ENCODE measurements at regions not wholly inside any gene's neighbourhood (a gene's known extent, or its start where the extent isn't known, plus 50 kb on each side); places are given as distances from the start of the nearest gene placed in this dataset.

- no peak overlapping the region for H2AK5ac ChIP-seq (ENCODE audit: low read depth, low read length)
- H3K4me2 ChIP-seq (ENCODE audit: low read depth, low read length) = no peak overlapping the region
- no peak overlapping the region for H2BK120ac ChIP-seq (ENCODE audit: low read depth, low read length)
- TF ChIP-seq MXI1 (IDR thresholded peaks at IDR 0.05; ENCODE audit: borderline replicate concordance, low read depth, low read length) = no peak
- no peak overlapping the region for H4K8ac ChIP-seq (ENCODE audit: low read depth in 2 of 2, low read length in 2 of 2)
- no peaks in the 10 kb centered on the region for H3K9me3 ChIP-seq (ENCODE audit: control insufficient read depth, insufficient read depth, low read length)
- H4K5ac ChIP-seq (ENCODE audit: low read depth, low read length) = no peak overlapping the region
- no peaks in the 10 kb centered on the region for H3K79me1 ChIP-seq (ENCODE audit: low read depth in 1 of 2, low read length in 2 of 2)
- no peak overlapping the region for H3K4me3 ChIP-seq (ENCODE audit: insufficient read depth, low read depth, low read length)
- H4K91ac ChIP-seq (ENCODE audit: insufficient read depth, low read depth, low read length) = no peak overlapping the region
- DNase-seq (no peak), ATAC-seq (ENCODE audit: low read depth) (no peak)
- H3K27ac ChIP-seq (ENCODE audit: insufficient read depth, low read length) = no peak overlapping the region
- H3K56ac ChIP-seq (ENCODE audit: extremely low read depth, insufficient read depth, low read length) = no peak overlapping the region
- H3K14ac ChIP-seq (replicated peaks; ENCODE audit: low read depth, low read length) = no peak overlapping the region
- no peak overlapping the region for H2BK5ac ChIP-seq (ENCODE audit: low read depth, low read length, poor library complexity, severe bottlenecking)
- no peak overlapping the region for H2AK9ac ChIP-seq (replicated peaks; ENCODE audit: low read depth, low read length, poor library complexity)
- WGBS, 2 experiments (ENCODE audit: extremely low coverage in 2 of 2, insufficient read length in 1 of 2) = no CpG with 5 or more reads among the region's 2 CpGs
- no peak overlapping the region for H3K9ac ChIP-seq (ENCODE audit: low read depth, low read length)
- intact Hi-C loops (cut with micrococcal nuclease) = no loop called here
- H3K18ac ChIP-seq (ENCODE audit: low read depth, low read length) = no peak overlapping the region
- H3K4me1 ChIP-seq (ENCODE audit: control insufficient read depth, insufficient read depth, low read length) = peaks cover 2% of the 10 kb centered on the region; the same call in 1 of the 2 replicates
- H3K27me3 ChIP-seq (ENCODE audit: control insufficient read depth, insufficient read depth, low read length) = no peaks in the 10 kb centered on the region
- CTCF ChIA-PET = interaction anchor here (0.6 kb wide), 1 partner anchor 49 kb away, joined by 7 read pairs; no protein-coding TSS in a partner anchor
- dilution Hi-C loops (cut with HindIII; ENCODE audit: low sequenced_read_pairs, unreplicated experiment) = no loop called here
- BruUV-seq (replicated peaks) = no TSS peak
- no peak overlapping the region for H2BK20ac ChIP-seq (ENCODE audit: low read depth, low read length)
- POLR2A ChIA-PET (ENCODE audit: unreplicated experiment) = no interaction called here
- in situ Hi-C loops (cut with MboI; ENCODE audit: low sequenced_read_pairs) = no loop called here
- H2AFZ ChIP-seq (replicated peaks; ENCODE audit: low read length, poor library complexity) = no peak overlapping the region
- H2BK15ac ChIP-seq (ENCODE audit: low read depth, low read length) = no peak overlapping the region
- no peak overlapping the region for H3K4ac ChIP-seq (ENCODE audit: low read depth, low read length)
- no peaks in the 10 kb centered on the region for H3K9me1 ChIP-seq (ENCODE audit: insufficient read depth, low read length)
- H4K20me1 ChIP-seq (ENCODE audit: insufficient read depth, low read length) = no peaks in the 10 kb centered on the region
- no peak overlapping the region for H3K23ac ChIP-seq (ENCODE audit: low read depth, low read length)
- H3K36me3 ChIP-seq (ENCODE audit: control insufficient read depth, insufficient read depth, low read length) = no peaks in the 10 kb centered on the region
Measured at GRCh38 chr7:82668676-82669075, 225.1 kb upstream of the CACNA2D1 start.
